T-helper 2 cell treated with Interferon-gamma antibody and Interleukin-4, amounts not matched to agents 5 μg/mL and 100 μg/mL, for 36 hours (primary cell): ENCODE measurements at regions not wholly inside any gene's neighbourhood (a gene's known extent, or its start where the extent isn't known, plus 50 kb on each side); places are given as distances from the start of the nearest gene placed in this dataset.

Source experiments
- DNase-seq: peaks from one replicate; pipeline ENCODE4 v3.0.0; 2021; ENCODE audit warnings: low spot score
- H3K27ac Mint-ChIP-seq: one replicate; pipeline ENCODE4 v1.8.0; 2021; ENCODE audit warnings: mild to moderate bottlenecking, mixed read lengths
- H3K27me3 Mint-ChIP-seq: one replicate; pipeline ENCODE4 v1.8.0; 2021; ENCODE audit warnings: low read depth, mixed read lengths
- H3K36me3 Mint-ChIP-seq: one replicate; pipeline ENCODE4 v1.8.0; 2021; ENCODE audit warnings: low read depth, mixed read lengths
- H3K4me1 Mint-ChIP-seq: one replicate; pipeline ENCODE4 v1.8.0; 2021; ENCODE audit warnings: low read depth, mixed read lengths
- H3K4me3 Mint-ChIP-seq: one replicate; pipeline ENCODE4 v1.8.0; 2022; ENCODE audit warnings: mild to moderate bottlenecking, moderate library complexity, mixed read lengths
- H3K9me3 Mint-ChIP-seq: one replicate; pipeline ENCODE4 v1.8.0; 2021; ENCODE audit warnings: mixed read lengths

- Mint-ChIP-seq H3K27ac (no peak overlapping the region), H3K4me1 (no peaks in the 10 kb centered on the region), H3K9me3 (no peaks in the 10 kb centered on the region), H3K36me3 (no peaks in the 10 kb centered on the region), H3K4me3 (no peak overlapping the region), H3K27me3 (no peaks in the 10 kb centered on the region)
- DNase-seq = no peak
Observed at GRCh38 chr2:240213476-240214421, 73.3 kb upstream of the OTOS start.

- Mint-ChIP-seq H3K9me3 (no peaks in the 10 kb centered on the region), H3K4me3 (no peak overlapping the region), H3K36me3 (no peaks in the 10 kb centered on the region), H3K4me1 (no peaks in the 10 kb centered on the region), H3K27me3 (no peaks in the 10 kb centered on the region), H3K27ac (no peak overlapping the region)
- DNase-seq = no peak
Observed at GRCh38 chr2:240214790-240215675, 74.6 kb upstream of the OTOS start.

- no peaks in the 10 kb centered on the region for H3K36me3 Mint-ChIP-seq
- H3K9me3 Mint-ChIP-seq = no peaks in the 10 kb centered on the region
- H3K4me1 Mint-ChIP-seq = no peaks in the 10 kb centered on the region
- H3K4me3 Mint-ChIP-seq = no peak overlapping the region
- no peak for DNase-seq
- peaks cover 2% of the 10 kb centered on the region for H3K27me3 Mint-ChIP-seq
- no peak overlapping the region for H3K27ac Mint-ChIP-seq
Observed at GRCh38 chr2:240215676-240216051, 75.2 kb upstream of the OTOS start.

- no peak overlapping the region for H3K27ac Mint-ChIP-seq
- H3K27me3 Mint-ChIP-seq = peaks cover 3% of the 10 kb centered on the region
- no peaks in the 10 kb centered on the region for H3K4me1 Mint-ChIP-seq
- H3K36me3 Mint-ChIP-seq = no peaks in the 10 kb centered on the region
- DNase-seq = no peak
- no peaks in the 10 kb centered on the region for H3K9me3 Mint-ChIP-seq
- no peak overlapping the region for H3K4me3 Mint-ChIP-seq
Observed at GRCh38 chr2:240216167-240216566, 75.7 kb upstream of the OTOS start.

- H3K27me3 Mint-ChIP-seq = peaks cover 6% of the 10 kb centered on the region
- H3K27ac Mint-ChIP-seq = no peak overlapping the region
- H3K36me3 Mint-ChIP-seq = no peaks in the 10 kb centered on the region
- no peak for DNase-seq
- H3K4me1 Mint-ChIP-seq = no peaks in the 10 kb centered on the region
- H3K9me3 Mint-ChIP-seq = no peaks in the 10 kb centered on the region
- H3K4me3 Mint-ChIP-seq = no peak overlapping the region
Observed at GRCh38 chr2:240217431-240218301, 77.2 kb upstream of the OTOS start.

- Mint-ChIP-seq H3K27ac (no peak overlapping the region), H3K36me3 (no peaks in the 10 kb centered on the region), H3K4me1 (no peaks in the 10 kb centered on the region), H3K27me3 (peaks cover 14% of the 10 kb centered on the region), H3K9me3 (no peaks in the 10 kb centered on the region), H3K4me3 (no peak overlapping the region)
- DNase-seq = no peak
Observed at GRCh38 chr2:240219208-240219890, 78.9 kb upstream of the OTOS start.

- Mint-ChIP-seq H3K4me3 (no peak overlapping the region), H3K9me3 (no peaks in the 10 kb centered on the region), H3K27ac (no peak overlapping the region), H3K4me1 (no peaks in the 10 kb centered on the region), H3K36me3 (no peaks in the 10 kb centered on the region), H3K27me3 (peaks cover 14% of the 10 kb centered on the region)
- no peak for DNase-seq
Observed at GRCh38 chr2:240220371-240220770, 79.9 kb upstream of the OTOS start.

- H3K36me3 Mint-ChIP-seq = peaks cover 2% of the 10 kb centered on the region
- peaks cover 14% of the 10 kb centered on the region for H3K27me3 Mint-ChIP-seq
- H3K27ac Mint-ChIP-seq = no peak overlapping the region
- DNase-seq = no peak
- H3K4me1 Mint-ChIP-seq = no peaks in the 10 kb centered on the region
- H3K9me3 Mint-ChIP-seq = peaks cover 4% of the 10 kb centered on the region
- no peak overlapping the region for H3K4me3 Mint-ChIP-seq
Observed at GRCh38 chr2:240223631-240224030, 83.2 kb upstream of the OTOS start.

GRCh38 chr2:240224676-240225075 is 84.2 kb upstream of the OTOS start:
- no peak overlapping the region for H3K27ac Mint-ChIP-seq
- H3K9me3 Mint-ChIP-seq = peaks cover 12% of the 10 kb centered on the region
- peaks cover 14% of the 10 kb centered on the region for H3K27me3 Mint-ChIP-seq
- H3K4me3 Mint-ChIP-seq = no peak overlapping the region
- no peak for DNase-seq
- no peaks in the 10 kb centered on the region for H3K4me1 Mint-ChIP-seq
- peaks cover 2% of the 10 kb centered on the region for H3K36me3 Mint-ChIP-seq

GRCh38 chr2:240225131-240225530 is 84.7 kb upstream of the OTOS start:
- H3K27ac Mint-ChIP-seq = no peak overlapping the region
- H3K9me3 Mint-ChIP-seq = peaks cover 17% of the 10 kb centered on the region
- H3K36me3 Mint-ChIP-seq = peaks cover 2% of the 10 kb centered on the region
- no peak overlapping the region for H3K4me3 Mint-ChIP-seq
- no peak for DNase-seq
- H3K4me1 Mint-ChIP-seq = no peaks in the 10 kb centered on the region
- peaks cover 14% of the 10 kb centered on the region for H3K27me3 Mint-ChIP-seq

- no peak overlapping the region for H3K4me3 Mint-ChIP-seq
- no peaks in the 10 kb centered on the region for H3K4me1 Mint-ChIP-seq
- peaks cover 18% of the 10 kb centered on the region for H3K9me3 Mint-ChIP-seq
- peaks cover 12% of the 10 kb centered on the region for H3K27me3 Mint-ChIP-seq
- no peak overlapping the region for H3K27ac Mint-ChIP-seq
- DNase-seq = no peak
- H3K36me3 Mint-ChIP-seq = peaks cover 2% of the 10 kb centered on the region
Observed at GRCh38 chr2:240225660-240226475, 85.4 kb upstream of the OTOS start.

- DNase-seq = no peak
- Mint-ChIP-seq H3K36me3 (peaks cover 2% of the 10 kb centered on the region), H3K4me3 (no peak overlapping the region), H3K27me3 (peaks cover 12% of the 10 kb centered on the region), H3K9me3 (peaks cover 18% of the 10 kb centered on the region), H3K27ac (no peak overlapping the region), H3K4me1 (no peaks in the 10 kb centered on the region)
Observed at GRCh38 chr2:240226672-240227537, 86.4 kb upstream of the OTOS start.
